Astrocyte (in vitro differentiated cells and primary cell): ENCODE measurements at regions not wholly inside any gene's neighbourhood (a gene's known extent, or its start where the extent isn't known, plus 50 kb on each side); places are given as distances from the start of the nearest gene placed in this dataset.

Experiments
- CTCF ChIP-seq: IDR thresholded peaks from 2 replicates; pipeline ENCODE4 v1.5.1; 2011; ENCODE audit warnings: low read depth, mild to moderate bottlenecking, inconsistent platforms, low read length, moderate library complexity; ENCODE audit not compliant: insufficient read depth
- EZH2 ChIP-seq: IDR thresholded peaks from 2 replicates; pipeline ENCODE4 v1.6.1; 2012; ENCODE audit warnings: mild to moderate bottlenecking, low read length, inconsistent platforms; ENCODE audit not compliant: insufficient read depth

GRCh38 chr20:55424476-55424875 lies 580.8 kb downstream of the CBLN4 start:
- TF ChIP-seq CTCF (no peak), EZH2 (no peak)
